DND-41 (cell line): ENCODE measurements at regions not wholly inside any gene's neighbourhood (a gene's known extent, or its start where the extent isn't known, plus 50 kb on each side); places are given as distances from the start of the nearest gene placed in this dataset.

Source experiments
- ATAC-seq: fragments of 200-7000 bp; cut with Tn5 transposase; 3 replicates; pipeline ENCODE4 v1.9.1; 2021; ENCODE audit warnings: low read depth; ENCODE audit not compliant: insufficient read depth
- DNase-seq: peaks from one replicate; pipeline ENCODE4 v3.0.0-alpha.2; 2020
- H2AFZ ChIP-seq: 2 replicates; pipeline ENCODE4 v1.6.0; 2012; ENCODE audit warnings: low read depth, low read length
- H3K27ac ChIP-seq: 2 replicates; pipeline ENCODE4 v1.5.1; 2012; ENCODE audit warnings: low read length, inconsistent platforms
- H3K27me3 ChIP-seq: fragments of 200-600 bp; sonication (generic); 2 replicates; pipeline ENCODE4 v1.6.0; 2012; ENCODE audit warnings: low read length, mild to moderate bottlenecking, inconsistent platforms; ENCODE audit not compliant: insufficient read depth, poor library complexity
- H3K36me3 ChIP-seq: 2 replicates; pipeline ENCODE4 v1.5.1; 2012; ENCODE audit warnings: low read length, inconsistent platforms; ENCODE audit not compliant: insufficient read depth
- H3K4me1 ChIP-seq: 2 replicates; pipeline ENCODE4 v1.5.1; 2012; ENCODE audit warnings: mild to moderate bottlenecking, low read length; ENCODE audit not compliant: insufficient read depth
- H3K4me2 ChIP-seq: 2 replicates; pipeline ENCODE4 v1.6.0; 2012; ENCODE audit warnings: mild to moderate bottlenecking, moderate library complexity, low read length, inconsistent platforms; ENCODE audit not compliant: insufficient read depth
- H3K4me3 ChIP-seq, 2 experiments: fragments of 200-600 bp in 1 of 2; shearing (Covaris generic) in 1 of 2; 2 replicates each; pipeline ENCODE4 v1.5.1; 2012 to 2016; ENCODE audit warnings: inconsistent platforms in 2 of 2, low read length in 2 of 2, mild to moderate bottlenecking in 2 of 2, low read depth in 1 of 2, moderate library complexity in 1 of 2
- H3K79me2 ChIP-seq: 2 replicates; pipeline ENCODE4 v1.6.0; 2012; ENCODE audit warnings: low read length, inconsistent platforms; ENCODE audit not compliant: insufficient read depth
- H3K9ac ChIP-seq: 2 replicates; pipeline ENCODE4 v1.6.0; 2012; ENCODE audit warnings: low read depth, mild to moderate bottlenecking, inconsistent platforms, low read length, moderate library complexity
- H3K9me3 ChIP-seq: 2 replicates; pipeline ENCODE4 v1.5.1; 2012; ENCODE audit warnings: low read length, moderate library complexity, mild to moderate bottlenecking, inconsistent platforms; ENCODE audit not compliant: insufficient read depth, severe bottlenecking
- H4K20me1 ChIP-seq: 2 replicates; pipeline ENCODE4 v1.6.0; 2012; ENCODE audit warnings: low read length; ENCODE audit not compliant: insufficient read depth
- EZH2 ChIP-seq: IDR thresholded peaks from 3 replicates; pipeline ENCODE4 v1.6.1; 2012; ENCODE audit warnings: borderline replicate concordance, low read depth, mild to moderate bottlenecking, moderate library complexity, low read length, inconsistent platforms; ENCODE audit not compliant: severe bottlenecking
- TF ChIP-seq, protein P1 (sequence below): IDR thresholded peaks from 2 replicates; pipeline ENCODE4 v1.5.1; 2012; ENCODE audit warnings: borderline replicate concordance, low read length, moderate library complexity, mild to moderate bottlenecking; ENCODE audit not compliant: poor library complexity, severe bottlenecking; ENCODE audit errors: extremely low read depth

GRCh38 chr2:66794070-66794469, 359.1 kb downstream of the MEIS1 start:
- H3K27me3 ChIP-seq = no peaks in the 10 kb centered on the region
- H3K9ac ChIP-seq = no peak overlapping the region
- TF ChIP-seq, protein P1, sequence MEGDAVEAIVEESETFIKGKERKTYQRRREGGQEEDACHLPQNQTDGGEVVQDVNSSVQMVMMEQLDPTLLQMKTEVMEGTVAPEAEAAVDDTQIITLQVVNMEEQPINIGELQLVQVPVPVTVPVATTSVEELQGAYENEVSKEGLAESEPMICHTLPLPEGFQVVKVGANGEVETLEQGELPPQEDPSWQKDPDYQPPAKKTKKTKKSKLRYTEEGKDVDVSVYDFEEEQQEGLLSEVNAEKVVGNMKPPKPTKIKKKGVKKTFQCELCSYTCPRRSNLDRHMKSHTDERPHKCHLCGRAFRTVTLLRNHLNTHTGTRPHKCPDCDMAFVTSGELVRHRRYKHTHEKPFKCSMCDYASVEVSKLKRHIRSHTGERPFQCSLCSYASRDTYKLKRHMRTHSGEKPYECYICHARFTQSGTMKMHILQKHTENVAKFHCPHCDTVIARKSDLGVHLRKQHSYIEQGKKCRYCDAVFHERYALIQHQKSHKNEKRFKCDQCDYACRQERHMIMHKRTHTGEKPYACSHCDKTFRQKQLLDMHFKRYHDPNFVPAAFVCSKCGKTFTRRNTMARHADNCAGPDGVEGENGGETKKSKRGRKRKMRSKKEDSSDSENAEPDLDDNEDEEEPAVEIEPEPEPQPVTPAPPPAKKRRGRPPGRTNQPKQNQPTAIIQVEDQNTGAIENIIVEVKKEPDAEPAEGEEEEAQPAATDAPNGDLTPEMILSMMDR = no peak
- no peak for TF ChIP-seq EZH2
- no peak overlapping the region for H2AFZ ChIP-seq
- H3K4me1 ChIP-seq = no peaks in the 10 kb centered on the region
- H3K4me3 ChIP-seq = no peak overlapping the region
- H3K79me2 ChIP-seq = no peaks in the 10 kb centered on the region
- H3K4me2 ChIP-seq = no peak overlapping the region
- no peaks in the 10 kb centered on the region for H3K36me3 ChIP-seq
- H3K27ac ChIP-seq = no peak overlapping the region
- no peaks in the 10 kb centered on the region for H3K9me3 ChIP-seq
- no peak for ATAC-seq
- H4K20me1 ChIP-seq = no peaks in the 10 kb centered on the region
- no peak for DNase-seq

DNA sequence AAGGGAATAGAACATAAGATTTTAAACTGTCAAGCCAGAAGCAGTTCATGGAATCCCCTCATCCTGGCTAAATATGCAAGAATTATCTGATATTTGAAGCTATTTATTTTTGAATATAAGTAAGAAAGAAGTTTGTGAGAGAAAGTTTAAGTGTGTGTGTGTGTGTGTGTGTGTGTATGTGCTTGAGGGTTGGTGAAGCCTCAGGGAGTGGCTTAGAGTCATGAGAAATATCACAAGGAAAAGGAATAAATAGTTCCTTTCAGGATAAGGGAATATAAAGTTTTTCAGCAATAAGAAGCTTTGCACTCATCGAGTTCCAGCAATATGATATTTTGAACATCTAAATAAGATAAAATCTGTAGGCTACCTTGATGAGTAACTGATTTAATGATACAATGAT, 359.6 kb downstream of the MEIS1 start:
- Histone ChIP-seq H3K4me3 (no peak overlapping the region), H3K4me2 (no peak overlapping the region), H3K9me3 (no peaks in the 10 kb centered on the region), H3K9ac (no peak overlapping the region), H3K27me3 (no peaks in the 10 kb centered on the region), H3K79me2 (no peaks in the 10 kb centered on the region), H3K4me1 (no peaks in the 10 kb centered on the region), H3K27ac (no peak overlapping the region), H4K20me1 (no peaks in the 10 kb centered on the region), H3K36me3 (no peaks in the 10 kb centered on the region), H2AFZ (no peak overlapping the region)
- no peak for TF ChIP-seq EZH2
- TF ChIP-seq, protein P1 = no peak
- DNase-seq (no peak), ATAC-seq (no peak)

- Histone ChIP-seq H4K20me1 (no peaks in the 10 kb centered on the region), H3K4me2 (no peak overlapping the region), H3K4me1 (no peaks in the 10 kb centered on the region), H3K27me3 (no peaks in the 10 kb centered on the region), H3K36me3 (no peaks in the 10 kb centered on the region), H3K9ac (no peak overlapping the region), H2AFZ (no peak overlapping the region), H3K4me3 (no peak overlapping the region), H3K79me2 (no peaks in the 10 kb centered on the region), H3K9me3 (no peaks in the 10 kb centered on the region), H3K27ac (no peak overlapping the region)
- DNase-seq = no peak
- ATAC-seq = no peak
- no peak for TF ChIP-seq EZH2
- TF ChIP-seq, protein P1 = no peak
These were observed 368.0 kb downstream of the MEIS1 start for GRCh38 chr2:66802877-66803276.

GRCh38 chr2:66803726-66804125, 368.8 kb downstream of the MEIS1 start:
- no peak overlapping the region for H3K27ac ChIP-seq
- no peak overlapping the region for H3K4me3 ChIP-seq
- TF ChIP-seq EZH2 = no peak
- TF ChIP-seq, protein P1 = no peak
- H4K20me1 ChIP-seq = no peaks in the 10 kb centered on the region
- no peaks in the 10 kb centered on the region for H3K36me3 ChIP-seq
- ATAC-seq (no peak), DNase-seq (no peak)
- no peaks in the 10 kb centered on the region for H3K79me2 ChIP-seq
- H3K4me1 ChIP-seq = no peaks in the 10 kb centered on the region
- no peak overlapping the region for H3K9ac ChIP-seq
- H3K9me3 ChIP-seq = no peaks in the 10 kb centered on the region
- H3K4me2 ChIP-seq = no peak overlapping the region
- H3K27me3 ChIP-seq = no peaks in the 10 kb centered on the region
- no peak overlapping the region for H2AFZ ChIP-seq
